GM23248 (cell line): ENCODE measurements at regions not wholly inside any gene's neighbourhood (a gene's known extent, or its start where the extent isn't known, plus 50 kb on each side); places are given as distances from the start of the nearest gene placed in this dataset.

Source experiments
- DNase-seq: peaks from one replicate; pipeline ENCODE4 v3.0.0-alpha.2; 2015
- H2AFZ ChIP-seq: fragments of 200-600 bp; sonication (generic); 2 replicates; pipeline ENCODE4 v1.6.1; 2016; ENCODE audit warnings: antibody characterized with exemption
- H3F3A ChIP-seq: fragments of 200-600 bp; sonication (generic); 2 replicates; pipeline ENCODE4 v1.6.1; 2016; ENCODE audit warnings: mild to moderate bottlenecking, antibody characterized with exemption, mixed run types; ENCODE audit not compliant: insufficient read depth
- H3K27ac ChIP-seq: fragments of 200-600 bp; sonication (generic); 2 replicates; pipeline ENCODE4 v1.5.1; 2016; ENCODE audit warnings: mild to moderate bottlenecking
- H3K27me3 ChIP-seq: fragments of 200-600 bp; sonication (generic); replicated peaks from 2 replicates; pipeline ENCODE4 v1.6.1; 2016; ENCODE audit warnings: mild to moderate bottlenecking; ENCODE audit not compliant: insufficient read depth
- H3K36me3 ChIP-seq: fragments of 200-600 bp; sonication (generic); 2 replicates; pipeline ENCODE4 v1.6.1; 2016; ENCODE audit warnings: low read depth, mild to moderate bottlenecking
- H3K4me1 ChIP-seq: fragments of 200-600 bp; sonication (generic); 2 replicates; pipeline ENCODE4 v1.6.1; 2016; ENCODE audit warnings: mild to moderate bottlenecking; ENCODE audit not compliant: insufficient read depth
- H3K4me2 ChIP-seq: fragments of 200-600 bp; sonication (generic); one replicate; pipeline ENCODE4 v1.6.1; 2016; ENCODE audit warnings: mild to moderate bottlenecking; ENCODE audit not compliant: unreplicated experiment
- H3K4me3 ChIP-seq: fragments of 200-600 bp; sonication (generic); 2 replicates; pipeline ENCODE4 v1.5.1; 2016; ENCODE audit warnings: mild to moderate bottlenecking
- H3K79me2 ChIP-seq: fragments of 200-600 bp; sonication (generic); 2 replicates; pipeline ENCODE4 v1.6.1; 2016; ENCODE audit warnings: mild to moderate bottlenecking; ENCODE audit not compliant: insufficient read depth
- H3K9ac ChIP-seq: fragments of 200-600 bp; sonication (generic); 2 replicates; pipeline ENCODE4 v1.6.1; 2016; ENCODE audit warnings: mild to moderate bottlenecking
- H3K9me2 ChIP-seq: fragments of 200-600 bp; sonication (generic); 2 replicates; pipeline ENCODE4 v1.6.1; 2016; ENCODE audit warnings: mixed run types, mild to moderate bottlenecking, moderate library complexity; ENCODE audit not compliant: insufficient read depth
- H3K9me3 ChIP-seq: fragments of 200-600 bp; sonication (generic); one replicate; pipeline ENCODE4 v1.6.1; 2017; ENCODE audit warnings: low read depth
- H4K20me1 ChIP-seq: fragments of 200-600 bp; sonication (generic); 2 replicates; pipeline ENCODE4 v1.6.0; 2016; ENCODE audit not compliant: insufficient read depth
- EZH2 ChIP-seq: fragments of 200-600 bp; sonication (generic); IDR thresholded peaks from 2 replicates; pipeline ENCODE4 v1.6.1; 2018; ENCODE audit warnings: antibody characterized with exemption, mild to moderate bottlenecking; ENCODE audit not compliant: insufficient read depth, poor library complexity, severe bottlenecking
- EZH2phosphoT487 ChIP-seq: fragments of 200-600 bp; sonication (generic); IDR thresholded peaks from 2 replicates; pipeline ENCODE4 v1.6.1; 2018; ENCODE audit warnings: antibody characterized with exemption, moderate library complexity, mild to moderate bottlenecking, low read depth; ENCODE audit not compliant: insufficient read depth
- WGBS, 2 experiments: methylation state at CpG; one replicate each; pipeline ENCODE4 v1.1.6; 2015 to 2017; ENCODE audit warnings: low lambda C conversion rate in 2 of 2, low coverage in 1 of 2; ENCODE audit errors: missing lambda C conversion rate in 2 of 2; 5-methylcytosine and 5-hydroxymethylcytosine counted together
- in situ Hi-C: fragments of 300-500 bp; cut with MboI; formaldehyde crosslinking; loops from 2 replicates; pipeline ENCODE4 v1.15.0; 2020

- Histone ChIP-seq H3K9me2 (no peaks in the 10 kb centered on the region), H3K27ac (no peak overlapping the region), H3F3A (no peaks in the 10 kb centered on the region), H3K9ac (no peak overlapping the region), H3K4me2 (no peak overlapping the region), H3K36me3 (no peaks in the 10 kb centered on the region), H3K27me3 (no peaks in the 10 kb centered on the region; the same call in 1 of the 2 replicates), H3K79me2 (no peaks in the 10 kb centered on the region), H4K20me1 (no peaks in the 10 kb centered on the region), H2AFZ (no peak overlapping the region), H3K9me3 (no peaks in the 10 kb centered on the region), H3K4me3 (no peak overlapping the region), H3K4me1 (no peaks in the 10 kb centered on the region)
- in situ Hi-C loops = no loop called here
- no peak for DNase-seq
- no peak for TF ChIP-seq EZH2
- no peak for TF ChIP-seq EZH2phosphoT487
- WGBS, 2 experiments = 33 to 39% methylated on average over 4 of the region's 4 CpGs
Measured at GRCh38 chr6:168255283-168255881, 64.2 kb downstream of the DACT2 start.

GRCh38 chr6:168252267-168252666 lies 67.3 kb downstream of the DACT2 start:
- H3K9me3 ChIP-seq = no peaks in the 10 kb centered on the region
- H3K4me2 ChIP-seq = no peak overlapping the region
- WGBS, 2 experiments = 27 to 37% methylated on average over 4 of the region's 4 CpGs

GRCh38 chr6:168250250-168250649 lies 69.3 kb downstream of the DACT2 start:
- in situ Hi-C loops = no loop called here
- Histone ChIP-seq H3K27ac (no peak overlapping the region), H3K36me3 (no peaks in the 10 kb centered on the region), H3K4me1 (no peaks in the 10 kb centered on the region), H3K9me3 (no peaks in the 10 kb centered on the region), H4K20me1 (no peaks in the 10 kb centered on the region), H3F3A (no peaks in the 10 kb centered on the region), H3K79me2 (no peaks in the 10 kb centered on the region), H3K27me3 (peaks cover 6% of the 10 kb centered on the region; the same call in 1 of the 2 replicates), H3K4me3 (no peak overlapping the region), H2AFZ (no peak overlapping the region), H3K4me2 (no peak overlapping the region), H3K9ac (no peak overlapping the region), H3K9me2 (no peaks in the 10 kb centered on the region)
- 56 to 61% methylated on average over 10 to 11 of the region's 11 CpGs for WGBS, 2 experiments
- TF ChIP-seq EZH2 = no peak
- TF ChIP-seq EZH2phosphoT487 = no peak
- no peak for DNase-seq

More at GRCh38 chr6:168252267-168252666, 67.3 kb downstream of the DACT2 start:
- H3K9me2 ChIP-seq = no peaks in the 10 kb centered on the region
- no peaks in the 10 kb centered on the region for H3F3A ChIP-seq
- H3K4me1 ChIP-seq = no peaks in the 10 kb centered on the region
- peaks cover 6% of the 10 kb centered on the region; the same call in 1 of the 2 replicates for H3K27me3 ChIP-seq
- H3K4me3 ChIP-seq = no peak overlapping the region
- TF ChIP-seq EZH2phosphoT487 (no peak), EZH2 (no peak)
- no peak for DNase-seq
- H3K79me2 ChIP-seq = no peaks in the 10 kb centered on the region
- H3K9ac ChIP-seq = no peak overlapping the region
- in situ Hi-C loops = no loop called here
- no peaks in the 10 kb centered on the region for H4K20me1 ChIP-seq
- H2AFZ ChIP-seq = no peak overlapping the region
- no peak overlapping the region for H3K27ac ChIP-seq
- no peaks in the 10 kb centered on the region for H3K36me3 ChIP-seq

- Histone ChIP-seq H3K9ac (no peak overlapping the region), H3K4me2 (no peak overlapping the region), H3K79me2 (no peaks in the 10 kb centered on the region), H3K9me2 (no peaks in the 10 kb centered on the region), H3F3A (no peaks in the 10 kb centered on the region), H3K27ac (no peak overlapping the region), H3K4me1 (no peaks in the 10 kb centered on the region), H3K27me3 (peaks cover 6% of the 10 kb centered on the region; the same call in 1 of the 2 replicates), H4K20me1 (no peaks in the 10 kb centered on the region), H3K4me3 (no peak overlapping the region), H3K9me3 (no peaks in the 10 kb centered on the region), H3K36me3 (no peaks in the 10 kb centered on the region), H2AFZ (no peak overlapping the region)
- in situ Hi-C loops = no loop called here
- 72 to 76% methylated on average over 13 of the region's 13 CpGs for WGBS, 2 experiments
- TF ChIP-seq EZH2phosphoT487 (no peak), EZH2 (no peak)
- no peak for DNase-seq
Measured at GRCh38 chr6:168249746-168250145, 69.8 kb downstream of the DACT2 start.

GRCh38 chr6:168248148-168248620 lies 71.4 kb downstream of the DACT2 start:
- Histone ChIP-seq H3K79me2 (no peaks in the 10 kb centered on the region), H3K27ac (no peak overlapping the region), H3K9me2 (no peaks in the 10 kb centered on the region), H3K4me1 (no peaks in the 10 kb centered on the region), H3K4me2 (no peak overlapping the region), H3F3A (no peaks in the 10 kb centered on the region), H4K20me1 (no peaks in the 10 kb centered on the region), H3K4me3 (no peak overlapping the region), H3K9me3 (no peaks in the 10 kb centered on the region), H2AFZ (no peak overlapping the region), H3K36me3 (no peaks in the 10 kb centered on the region), H3K27me3 (peaks cover 6% of the 10 kb centered on the region; the same call in 1 of the 2 replicates), H3K9ac (no peak overlapping the region)
- 66 to 69% methylated on average over 9 of the region's 9 CpGs for WGBS, 2 experiments
- DNase-seq = no peak
- in situ Hi-C loops = no loop called here
- TF ChIP-seq EZH2phosphoT487 (no peak), EZH2 (no peak)
